Activated naive CD8-positive, alpha-beta T cell treated with anti-CD3 and anti-CD28 coated beads for 36 hours (primary cell): ENCODE measurements at regions not wholly inside any gene's neighbourhood (a gene's known extent, or its start where the extent isn't known, plus 50 kb on each side); places are given as distances from the start of the nearest gene placed in this dataset.
"Not testable (repeated sequence)": the region's sequence is repeated elsewhere in the genome, so short reads cannot be mapped to it uniquely, and the experiment has no call there.

Source experiments
- DNase-seq: peaks from one replicate; pipeline ENCODE4 v3.0.0; 2021
- H3K27ac Mint-ChIP-seq: one replicate; pipeline ENCODE4 v1.8.0; 2022; ENCODE audit warnings: mild to moderate bottlenecking, moderate library complexity, mixed read lengths
- H3K27me3 Mint-ChIP-seq: one replicate; pipeline ENCODE4 v1.8.0; 2022; ENCODE audit warnings: mild to moderate bottlenecking, mixed read lengths
- H3K36me3 Mint-ChIP-seq: one replicate; pipeline ENCODE4 v1.8.0; 2021; ENCODE audit warnings: mild to moderate bottlenecking, mixed read lengths
- H3K4me1 Mint-ChIP-seq: one replicate; pipeline ENCODE4 v1.8.0; 2021; ENCODE audit warnings: mixed read lengths
- H3K4me3 Mint-ChIP-seq: one replicate; pipeline ENCODE4 v1.8.0; 2022; ENCODE audit warnings: mild to moderate bottlenecking, moderate library complexity, mixed read lengths
- H3K9me3 Mint-ChIP-seq: one replicate; pipeline ENCODE4 v1.8.0; 2022; ENCODE audit warnings: mixed read lengths

DNA sequence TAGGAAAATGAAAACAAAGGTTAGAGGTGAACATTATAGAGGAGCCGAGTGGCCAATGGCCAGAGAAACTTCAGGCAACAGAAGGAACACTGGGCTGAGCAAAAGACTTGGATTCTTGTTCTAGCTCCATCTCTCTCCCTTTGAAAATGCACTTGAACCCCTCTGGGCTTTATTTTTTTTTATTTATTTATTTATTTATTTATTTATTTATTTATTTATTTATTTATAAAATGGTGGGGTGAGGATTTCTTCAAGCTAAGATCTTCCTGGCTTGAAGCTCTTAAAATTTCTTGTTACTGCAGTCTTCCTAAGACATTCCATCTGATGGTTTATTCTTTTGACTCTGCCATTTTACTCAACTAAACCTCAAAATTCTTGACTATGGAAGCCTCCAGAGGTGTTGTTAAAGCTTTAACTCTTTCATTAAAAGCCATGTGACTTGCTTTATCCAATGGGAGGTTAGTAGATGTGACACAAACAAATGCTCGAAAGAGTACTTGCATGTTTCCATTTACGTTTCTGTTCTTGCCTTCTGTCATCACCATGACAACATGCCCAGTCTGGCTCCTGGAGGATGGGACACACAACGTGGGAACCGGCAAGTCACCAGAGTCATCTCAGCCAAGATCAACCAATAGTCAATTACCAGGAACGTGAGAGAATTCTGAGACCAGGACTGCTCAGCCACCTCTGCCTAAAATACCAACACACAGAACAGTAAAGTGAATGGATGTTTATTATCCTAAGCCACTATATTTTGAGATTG lies 325.2 kb upstream of the CTNNB1 start:
- Mint-ChIP-seq H3K9me3 (no peaks in the 10 kb centered on the region), H3K27me3 (peaks cover 3% of the 10 kb centered on the region), H3K4me1 (no peaks in the 10 kb centered on the region), H3K4me3 (no peak overlapping the region), H3K27ac (no peak overlapping the region), H3K36me3 (no peaks in the 10 kb centered on the region)
- no peak for DNase-seq

DNA sequence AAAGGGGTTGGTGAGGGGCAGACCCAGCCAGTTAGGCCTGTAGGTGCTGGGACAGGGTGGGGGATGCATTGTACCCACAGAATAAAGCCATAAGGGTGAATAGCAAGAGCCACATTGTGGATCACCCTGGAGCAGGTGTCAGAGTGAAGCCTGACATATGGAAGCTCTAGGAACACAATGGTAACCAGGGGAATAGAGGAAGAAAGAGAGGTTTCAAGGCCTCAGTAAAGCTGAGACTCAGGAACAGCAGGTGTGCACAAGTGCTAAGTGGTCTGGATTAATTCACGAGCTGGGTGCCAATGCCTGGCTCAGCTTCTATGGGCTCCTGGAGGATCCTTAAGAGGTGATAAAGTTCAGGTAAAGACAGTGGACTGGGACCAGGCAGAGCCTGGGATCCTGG lies 323.7 kb upstream of the CTNNB1 start:
- H3K9me3 Mint-ChIP-seq = no peaks in the 10 kb centered on the region
- H3K27me3 Mint-ChIP-seq = peaks cover 3% of the 10 kb centered on the region
- H3K4me3 Mint-ChIP-seq = no peak overlapping the region
- H3K4me1 Mint-ChIP-seq = no peaks in the 10 kb centered on the region
- DNase-seq = no peak
- no peaks in the 10 kb centered on the region for H3K36me3 Mint-ChIP-seq
- no peak overlapping the region for H3K27ac Mint-ChIP-seq

DNA sequence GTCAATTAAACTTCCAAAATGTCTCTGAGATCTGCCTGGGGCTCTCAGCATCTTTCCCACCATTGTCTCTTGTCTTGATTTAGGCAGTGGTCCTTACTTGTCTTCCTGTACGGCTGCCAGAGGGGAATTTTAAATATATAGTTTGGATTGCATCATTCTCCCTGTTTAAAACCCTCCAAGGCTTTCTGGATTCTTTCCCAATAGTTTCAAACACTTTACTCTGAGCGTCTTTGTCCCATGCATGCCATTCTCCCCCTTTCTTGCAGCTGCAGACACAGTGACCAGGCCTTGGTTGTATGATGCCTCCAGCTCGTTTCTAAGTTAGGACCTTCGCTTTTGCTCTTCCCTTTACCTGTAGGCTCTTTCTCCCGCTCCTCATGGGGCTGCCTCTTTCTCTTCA lies 323.3 kb upstream of the CTNNB1 start:
- H3K4me1 Mint-ChIP-seq = no peaks in the 10 kb centered on the region
- H3K36me3 Mint-ChIP-seq = no peaks in the 10 kb centered on the region
- no peak overlapping the region for H3K27ac Mint-ChIP-seq
- no peak overlapping the region for H3K4me3 Mint-ChIP-seq
- DNase-seq = no peak
- no peaks in the 10 kb centered on the region for H3K9me3 Mint-ChIP-seq
- H3K27me3 Mint-ChIP-seq = peaks cover 3% of the 10 kb centered on the region

DNA sequence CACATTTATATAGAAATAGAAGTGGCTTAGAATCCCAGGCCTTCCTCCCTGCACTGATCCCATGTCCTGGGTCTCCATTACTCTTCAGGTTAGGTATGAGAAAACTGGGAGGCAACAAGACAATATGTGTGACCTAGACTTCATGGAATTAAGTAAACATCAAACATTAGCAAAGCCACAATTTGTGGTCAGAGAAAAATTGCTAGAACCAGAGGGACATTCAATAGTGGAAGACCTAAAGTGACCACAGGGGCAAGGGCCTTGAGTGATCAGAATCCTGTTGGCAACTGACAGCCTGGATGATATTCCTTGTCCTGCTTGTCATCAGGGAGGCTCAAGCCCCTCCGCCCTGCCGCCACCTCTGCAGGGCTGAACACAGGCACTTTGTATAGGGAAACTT lies 322.8 kb upstream of the CTNNB1 start:
- H3K4me3 Mint-ChIP-seq = no peak overlapping the region
- H3K4me1 Mint-ChIP-seq = no peaks in the 10 kb centered on the region
- no peaks in the 10 kb centered on the region for H3K36me3 Mint-ChIP-seq
- no peak for DNase-seq
- no peak overlapping the region for H3K27ac Mint-ChIP-seq
- no peaks in the 10 kb centered on the region for H3K9me3 Mint-ChIP-seq
- peaks cover 3% of the 10 kb centered on the region for H3K27me3 Mint-ChIP-seq

DNA sequence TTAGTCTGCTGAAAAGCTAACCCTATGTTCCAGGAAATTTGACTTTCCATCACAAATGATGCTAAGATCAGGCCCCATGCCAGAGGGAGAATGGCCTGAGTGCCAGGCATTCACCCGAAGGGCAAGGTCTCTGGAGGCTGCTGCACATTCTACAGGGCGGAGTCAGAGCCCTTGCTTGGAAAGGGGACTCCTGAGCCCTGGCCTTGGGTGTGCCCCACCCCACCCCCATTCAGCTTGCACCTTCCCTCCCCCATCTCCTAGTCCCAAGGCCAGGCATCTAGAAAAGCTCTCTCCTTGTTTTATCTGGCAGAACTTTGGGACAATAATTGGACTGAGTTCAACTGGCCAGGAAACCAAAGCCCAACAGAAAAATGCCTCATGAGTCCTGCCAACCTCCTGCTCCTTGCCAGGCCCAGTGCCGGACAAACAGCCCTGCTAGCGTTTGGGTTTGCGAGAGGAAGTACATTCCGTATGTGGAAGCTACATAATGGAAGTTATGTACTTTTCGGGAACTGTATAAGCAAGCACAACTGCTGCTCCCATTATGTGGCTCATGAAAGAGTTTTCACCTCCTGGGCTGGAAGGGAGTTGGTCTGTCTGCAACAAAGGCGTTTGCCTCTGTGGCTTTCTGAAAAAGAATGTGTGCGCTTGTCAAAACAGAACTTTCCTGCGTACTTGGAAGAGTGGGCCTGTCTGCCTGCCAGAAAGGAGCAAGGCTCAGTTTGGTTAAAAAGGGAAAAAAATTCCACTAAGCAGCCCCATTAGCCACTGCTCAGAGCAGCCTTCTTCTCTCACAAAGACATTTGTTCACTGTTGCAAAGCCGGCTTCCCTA lies 321.5 kb upstream of the CTNNB1 start:
- Mint-ChIP-seq H3K4me1 (no peaks in the 10 kb centered on the region), H3K4me3 (no peak overlapping the region), H3K27me3 (no peaks in the 10 kb centered on the region), H3K27ac (no peak overlapping the region), H3K36me3 (no peaks in the 10 kb centered on the region), H3K9me3 (no peaks in the 10 kb centered on the region)
- no peak for DNase-seq

DNA sequence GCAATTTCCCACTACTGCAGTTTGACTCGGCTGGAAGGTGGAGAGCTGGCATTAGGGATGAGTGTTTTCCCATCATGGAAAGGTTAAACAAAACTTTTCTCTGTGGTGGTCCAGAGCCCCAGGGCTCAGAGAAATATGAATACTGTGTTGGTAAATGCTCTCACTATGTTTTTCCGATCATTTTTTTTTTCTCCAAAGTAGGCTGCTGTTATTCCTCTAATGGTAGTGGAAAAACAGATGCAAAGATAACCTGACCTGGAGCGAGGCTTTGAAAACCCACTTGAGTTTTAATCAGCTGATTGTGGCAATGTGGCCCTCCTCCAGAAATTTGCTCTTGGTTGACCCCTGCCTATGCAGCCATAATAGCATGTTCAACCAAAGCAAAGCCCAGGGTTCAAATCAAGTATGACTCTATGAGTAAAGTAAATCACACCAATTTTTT lies 320.8 kb upstream of the CTNNB1 start:
- H3K36me3 Mint-ChIP-seq = no peaks in the 10 kb centered on the region
- H3K9me3 Mint-ChIP-seq = no peaks in the 10 kb centered on the region
- DNase-seq = no peak
- H3K27ac Mint-ChIP-seq = no peak overlapping the region
- H3K4me3 Mint-ChIP-seq = no peak overlapping the region
- H3K27me3 Mint-ChIP-seq = no peaks in the 10 kb centered on the region
- no peaks in the 10 kb centered on the region for H3K4me1 Mint-ChIP-seq

DNA sequence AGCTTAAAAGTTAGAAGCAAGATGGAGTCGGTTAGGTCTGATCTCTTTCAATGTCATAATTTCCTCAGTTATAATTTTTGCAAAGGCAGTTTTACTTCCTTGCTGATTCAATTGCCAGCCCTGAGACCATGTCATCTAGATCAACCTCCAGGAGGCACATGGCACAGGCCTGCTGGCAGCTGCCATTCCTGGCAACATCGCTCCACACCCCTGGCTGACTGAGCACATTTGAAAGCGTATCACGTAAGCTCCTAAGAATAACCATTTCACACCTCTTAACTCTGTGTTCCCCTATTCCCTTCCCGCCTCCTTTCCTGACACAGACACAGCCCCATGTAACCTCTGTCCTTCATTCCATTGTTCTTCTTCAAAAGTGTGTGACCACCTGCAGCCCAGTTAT lies 313.9 kb upstream of the CTNNB1 start:
- no peaks in the 10 kb centered on the region for H3K27me3 Mint-ChIP-seq
- H3K36me3 Mint-ChIP-seq = no peaks in the 10 kb centered on the region
- DNase-seq = no peak
- no peaks in the 10 kb centered on the region for H3K4me1 Mint-ChIP-seq
- H3K4me3 Mint-ChIP-seq = no peak overlapping the region
- H3K9me3 Mint-ChIP-seq = no peaks in the 10 kb centered on the region
- no peak overlapping the region for H3K27ac Mint-ChIP-seq

DNA sequence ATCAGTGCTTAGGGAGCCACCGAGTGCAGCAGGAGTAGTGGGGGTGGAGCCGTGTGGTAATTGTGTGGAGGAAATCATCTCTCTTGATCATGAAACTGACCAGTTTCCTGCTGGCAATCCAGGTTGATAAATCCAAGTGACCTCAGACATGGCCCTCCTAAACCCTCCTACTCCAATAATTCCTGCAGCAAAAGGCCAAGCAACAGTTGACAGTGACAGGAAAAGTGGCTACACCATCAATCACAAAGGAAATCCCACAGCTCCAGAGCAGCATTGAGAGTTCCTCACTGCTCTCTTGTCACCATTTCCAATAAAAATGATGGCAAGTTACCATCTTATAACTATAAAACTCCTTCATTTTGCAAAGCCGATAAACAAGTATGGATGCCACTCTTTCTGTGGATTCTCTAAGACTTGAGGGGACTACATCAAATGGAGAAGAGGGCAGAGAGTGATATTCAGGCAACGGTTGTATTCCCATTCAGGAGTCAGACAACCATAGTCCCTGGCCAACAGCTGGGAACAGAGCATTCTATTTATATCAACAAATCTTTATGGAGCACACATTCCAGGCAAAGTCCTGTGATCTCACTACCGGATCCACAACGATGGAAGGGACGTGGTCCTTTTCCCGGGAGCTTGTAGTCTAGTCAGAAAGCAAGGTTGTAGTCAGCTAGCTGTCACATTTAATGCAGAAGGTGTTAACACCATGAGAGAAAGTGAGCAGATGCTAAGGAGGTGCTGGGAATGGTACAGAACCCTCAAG lies 312.5 kb upstream of the CTNNB1 start:
- no peak for DNase-seq
- no peaks in the 10 kb centered on the region for H3K27me3 Mint-ChIP-seq
- H3K36me3 Mint-ChIP-seq = no peaks in the 10 kb centered on the region
- no peaks in the 10 kb centered on the region for H3K9me3 Mint-ChIP-seq
- H3K27ac Mint-ChIP-seq = no peak overlapping the region
- H3K4me3 Mint-ChIP-seq = no peak overlapping the region
- no peaks in the 10 kb centered on the region for H3K4me1 Mint-ChIP-seq

DNA sequence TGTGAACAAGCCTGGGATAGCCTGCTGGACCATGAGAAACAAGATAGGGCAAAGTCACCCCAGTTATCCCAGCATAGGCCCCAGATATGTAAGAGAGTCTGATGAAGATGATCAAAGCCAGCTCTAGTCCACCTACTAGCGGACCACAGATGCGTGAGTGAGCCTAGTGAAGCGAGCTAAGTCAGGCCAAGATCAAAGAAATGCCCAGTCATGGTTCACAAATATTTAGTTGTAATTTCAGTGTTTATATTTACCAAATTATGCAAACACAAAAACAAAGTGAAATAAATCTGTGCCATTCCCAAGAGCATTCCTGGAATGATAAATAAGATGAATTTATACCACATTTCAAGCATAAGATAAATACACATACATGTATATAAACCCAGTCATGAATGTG lies 308.1 kb upstream of the CTNNB1 start:
- Mint-ChIP-seq H3K4me3 (no peak overlapping the region), H3K36me3 (no peaks in the 10 kb centered on the region), H3K9me3 (no peaks in the 10 kb centered on the region), H3K4me1 (no peaks in the 10 kb centered on the region), H3K27me3 (peaks cover 7% of the 10 kb centered on the region), H3K27ac (no peak overlapping the region)
- DNase-seq = no peak

DNA sequence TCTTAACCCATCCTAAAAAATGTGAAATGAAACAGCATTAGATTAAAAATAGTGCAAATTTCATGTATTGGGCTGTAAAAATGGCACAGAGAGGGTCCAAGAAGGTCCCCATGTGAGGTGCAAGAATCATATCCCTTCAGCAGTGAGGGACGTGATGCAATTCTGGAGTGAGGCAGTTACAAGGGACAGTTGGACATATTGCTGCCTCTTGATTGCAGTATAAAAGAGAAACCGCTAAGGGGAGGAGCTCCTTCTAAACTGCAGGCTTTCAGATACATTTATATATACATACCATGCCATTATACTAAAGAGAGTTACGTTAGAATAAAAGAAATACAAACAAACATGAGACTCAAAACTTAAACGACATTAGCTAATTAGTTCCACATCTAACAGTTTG lies 304.2 kb upstream of the CTNNB1 start:
- Mint-ChIP-seq H3K4me1 (no peaks in the 10 kb centered on the region), H3K36me3 (no peaks in the 10 kb centered on the region), H3K4me3 (no peak overlapping the region), H3K9me3 (no peaks in the 10 kb centered on the region), H3K27me3 (peaks cover 7% of the 10 kb centered on the region), H3K27ac (no peak overlapping the region)
- no peak for DNase-seq

DNA sequence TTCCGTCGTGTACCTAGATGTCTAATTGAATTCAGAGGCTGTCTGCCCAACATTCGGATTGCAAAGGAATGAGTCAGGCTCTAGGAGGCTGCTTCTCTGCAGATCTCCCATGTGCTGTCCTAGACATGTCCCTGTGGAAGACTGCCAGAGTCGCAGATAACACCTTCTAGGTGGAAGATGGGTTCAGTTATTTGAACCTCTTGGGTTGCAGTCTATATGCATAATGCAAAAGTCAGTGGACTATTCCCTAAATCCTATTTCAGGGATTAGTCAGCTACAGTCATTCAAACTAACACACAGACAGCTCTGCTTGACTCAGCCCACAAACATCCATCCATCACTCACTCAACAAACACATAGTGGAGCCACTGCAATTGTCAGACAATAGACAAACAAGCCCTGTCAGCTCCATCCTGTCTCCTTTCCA lies 300.0 kb upstream of the CTNNB1 start:
- Mint-ChIP-seq H3K9me3 (no peaks in the 10 kb centered on the region), H3K36me3 (no peaks in the 10 kb centered on the region), H3K27me3 (peaks cover 4% of the 10 kb centered on the region), H3K4me3 (no peak overlapping the region), H3K27ac (no peak overlapping the region), H3K4me1 (no peaks in the 10 kb centered on the region)
- no peak for DNase-seq

DNA sequence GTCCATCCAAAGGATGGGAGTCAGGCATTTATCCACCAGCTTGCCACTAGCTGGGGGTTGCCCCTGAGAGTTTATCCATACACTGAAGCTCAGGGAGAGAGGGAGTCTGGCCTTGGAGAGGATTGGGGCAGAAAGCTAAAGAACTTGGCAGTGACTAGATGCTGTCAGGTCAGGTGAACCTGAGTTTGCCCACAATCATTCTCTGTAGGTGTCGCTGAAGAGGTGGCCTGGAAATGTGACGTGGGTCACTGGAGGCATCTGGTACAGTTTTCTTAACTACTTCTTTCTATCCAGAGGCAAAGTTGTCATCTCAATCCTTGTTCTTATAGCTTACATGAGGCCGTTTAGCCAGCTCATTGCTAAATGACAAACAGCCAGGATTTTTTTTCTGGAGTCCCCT lies 298.0 kb upstream of the CTNNB1 start:
- Mint-ChIP-seq H3K9me3 (no peaks in the 10 kb centered on the region), H3K27ac (no peak overlapping the region), H3K4me1 (no peaks in the 10 kb centered on the region), H3K27me3 (no peaks in the 10 kb centered on the region), H3K4me3 (no peak overlapping the region), H3K36me3 (no peaks in the 10 kb centered on the region)
- no peak for DNase-seq

DNA sequence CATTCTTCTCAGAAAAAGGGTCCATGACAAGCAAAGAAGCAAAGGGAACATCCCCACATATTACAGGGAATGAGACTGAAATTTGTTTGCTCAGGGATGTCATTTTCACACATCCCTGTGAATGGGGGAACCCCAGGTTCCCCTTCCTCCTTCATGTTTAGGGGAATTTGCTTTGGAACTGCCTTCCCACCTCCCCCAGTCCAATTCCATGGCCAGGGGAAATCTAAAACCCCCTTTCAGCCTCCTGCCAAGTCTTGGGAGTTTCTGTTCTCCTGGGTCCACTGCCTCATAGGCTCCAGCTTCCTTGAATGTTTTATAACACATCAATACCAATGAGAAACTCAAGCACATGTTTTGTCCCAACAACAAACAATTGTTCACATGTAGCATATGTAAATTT lies 297.5 kb upstream of the CTNNB1 start:
- Mint-ChIP-seq H3K36me3 (no peaks in the 10 kb centered on the region), H3K4me1 (no peaks in the 10 kb centered on the region), H3K27me3 (no peaks in the 10 kb centered on the region), H3K27ac (no peak overlapping the region), H3K4me3 (no peak overlapping the region), H3K9me3 (no peaks in the 10 kb centered on the region)
- no peak for DNase-seq

DNA sequence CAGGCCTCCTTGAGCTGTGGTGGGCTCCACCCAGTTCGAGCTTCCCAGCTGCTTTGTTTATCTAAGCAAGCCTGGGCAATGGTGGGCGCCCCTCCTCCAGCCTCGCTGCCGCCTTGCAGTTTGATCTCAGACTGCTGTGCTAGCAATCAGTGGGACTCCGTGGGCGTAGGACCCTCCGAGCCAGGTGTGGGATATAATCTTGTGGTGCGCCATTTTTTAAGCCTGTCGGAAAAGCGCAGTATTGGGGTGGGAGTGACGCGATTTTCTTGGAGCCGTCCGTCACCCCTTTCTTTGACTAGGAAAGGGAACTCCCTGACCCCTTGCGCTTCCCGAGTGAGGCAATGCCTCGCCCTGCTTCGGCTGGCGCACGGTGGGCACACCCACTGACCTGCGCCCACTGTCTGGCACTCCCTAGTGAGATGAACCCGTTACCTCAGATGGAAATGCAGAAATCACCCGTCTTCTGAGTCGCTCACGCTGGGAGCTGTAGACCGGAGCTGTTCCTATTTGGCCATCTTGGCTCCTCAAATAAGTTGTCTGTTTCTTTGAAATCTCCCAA lies 291.3 kb upstream of the CTNNB1 start:
- not testable (repeated sequence) for H3K4me3 Mint-ChIP-seq, H3K27me3 Mint-ChIP-seq, H3K9me3 Mint-ChIP-seq, H3K27ac Mint-ChIP-seq, H3K36me3 Mint-ChIP-seq, H3K4me1 Mint-ChIP-seq, DNase-seq

DNA sequence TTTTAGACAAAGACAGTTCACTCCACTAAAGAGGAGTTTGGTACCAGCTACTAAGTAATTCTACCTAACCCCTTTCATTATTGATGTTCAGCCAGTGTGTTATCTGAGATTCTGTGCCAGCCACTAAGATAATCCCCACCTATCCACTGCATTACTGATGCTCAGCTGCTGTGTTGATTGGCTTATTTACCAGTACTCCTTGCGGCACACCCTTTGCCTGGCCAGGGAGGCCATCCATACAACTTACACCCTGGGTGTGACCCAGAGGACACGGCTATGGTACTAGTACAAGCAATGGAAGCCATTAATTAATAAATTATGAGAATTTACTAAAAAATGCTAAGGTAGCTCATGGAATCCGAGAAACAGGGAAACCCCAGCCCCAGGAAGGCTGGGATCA lies 290.7 kb upstream of the CTNNB1 start:
- peaks cover 3% of the 10 kb centered on the region for H3K27me3 Mint-ChIP-seq
- H3K4me1 Mint-ChIP-seq = no peaks in the 10 kb centered on the region
- H3K9me3 Mint-ChIP-seq = no peaks in the 10 kb centered on the region
- no peak for DNase-seq
- no peak overlapping the region for H3K4me3 Mint-ChIP-seq
- H3K27ac Mint-ChIP-seq = no peak overlapping the region
- no peaks in the 10 kb centered on the region for H3K36me3 Mint-ChIP-seq
